GM12872 (cell line): ENCODE measurements at regions not wholly inside any gene's neighbourhood (a gene's known extent, or its start where the extent isn't known, plus 50 kb on each side); places are given as distances from the start of the nearest gene placed in this dataset.

ENCODE experiments used
- CTCF ChIP-seq: IDR thresholded peaks from 3 replicates; pipeline ENCODE4 v1.5.1; 2011; ENCODE audit warnings: low read depth, mild to moderate bottlenecking, low read length, moderate library complexity; ENCODE audit not compliant: insufficient read depth

GRCh38 chr15:69573815-69574475, 121.3 kb downstream of the RPLP1 start:
- no peak for TF ChIP-seq CTCF

GRCh38 chr15:69574506-69574905, 121.9 kb downstream of the RPLP1 start:
- TF ChIP-seq CTCF, result no peak

GRCh38 chr15:69575387-69575786, 122.8 kb downstream of the RPLP1 start:
- no peak for TF ChIP-seq CTCF

GRCh38 chr15:69576035-69576526, 123.5 kb downstream of the RPLP1 start:
- TF ChIP-seq CTCF, result peak; percentile 89

- no peak for TF ChIP-seq CTCF
Observed at GRCh38 chr15:69576948-69577351, 124.3 kb downstream of the RPLP1 start.

- TF ChIP-seq CTCF, result no peak
Observed at GRCh38 chr15:69577397-69577796, 124.8 kb downstream of the RPLP1 start.

- TF ChIP-seq CTCF, result no peak
Observed at GRCh38 chr15:69578252-69578651, 125.6 kb downstream of the RPLP1 start.
